ENCODE measurements at regions not wholly inside any gene's neighbourhood (a gene's known extent, or its start where the extent isn't known, plus 50 kb on each side); places are given as distances from the start of the nearest gene placed in this dataset.

GRCh38 chr10:71069909-71070666, 142.3 kb upstream of the UNC5B start (continued):
- TF ChIP-seq GABPA (IDR thresholded peaks at IDR 0.05; ENCODE audit: low read depth) (no peak), FOXM1 (IDR thresholded peaks at IDR 0.05; ENCODE audit: low read depth) (no peak)

GRCh38 chr10:71070741-71071140, 141.6 kb upstream of the UNC5B start:
- ChIA-PET POLR2A (no interaction called here), CTCF (interaction anchor here (0.8 to 7.8 kb wide), 5 partner anchors 30 to 168 kb away, joined by 3 to 42 read pairs (median 5); no protein-coding TSS in a partner anchor)
- Histone ChIP-seq H3K9me3 (no peaks in the 10 kb centered on the region), H3K36me3 (replicated peaks in 1 of 2; ENCODE audit: control insufficient read depth in 1 of 2, insufficient read depth in 2 of 2, low read length in 1 of 2) (no peaks in the 10 kb centered on the region), H3K4me1 (ENCODE audit: control insufficient read depth in 1 of 2, insufficient read depth in 2 of 2, low read depth in 1 of 2, low read length in 1 of 2) (peaks cover 0 to 61% of the 10 kb centered on the region in 2 experiments; a peak in 1 of 4 replicates), H3K79me2 (ENCODE audit: insufficient read depth) (no peaks in the 10 kb centered on the region), H3K4me3 (ENCODE audit: low read depth in 2 of 2, low read length in 1 of 2) (no peak overlapping the region), H2AFZ (ENCODE audit: low read depth) (no peak overlapping the region), H3K27me3 (ENCODE audit: insufficient read depth) (0 out of 2 replicates have a peak, but pooled peaks cover 5% of the 10 kb centered on the region), H3K4me2 (no peak overlapping the region), H3K27ac (ENCODE audit: low read depth in 2 of 2, low read length in 1 of 2) (no peak overlapping the region), H4K20me1 (ENCODE audit: insufficient read depth) (no peaks in the 10 kb centered on the region), H3K9ac (no peak overlapping the region), H3K9me2 (no peaks in the 10 kb centered on the region), H3F3A (replicated peaks; ENCODE audit: insufficient read depth) (no peaks in the 10 kb centered on the region)
- no peak for TF ChIP-seq TAF1 (IDR thresholded peaks at IDR 0.05; ENCODE audit: borderline replicate concordance, low read depth, low read length)
- no peak for TF ChIP-seq GABPA (IDR thresholded peaks at IDR 0.05; ENCODE audit: low read depth)
- no peak for TF ChIP-seq EP300 (IDR thresholded peaks at IDR 0.05; ENCODE audit: borderline replicate concordance in 1 of 2, low read depth in 1 of 2, low read length in 1 of 2)
- TF ChIP-seq MXI1 (IDR thresholded peaks at IDR 0.05; ENCODE audit: low read depth, low read length), result no peak
- no peak for TF ChIP-seq EZH2phosphoT487 (IDR thresholded peaks at IDR 0.05; ENCODE audit: borderline replicate concordance, low read depth)
- no peak for TF ChIP-seq TCF12 (IDR thresholded peaks at IDR 0.05)
- no peak for TF ChIP-seq IRF3 (IDR thresholded peaks at IDR 0.05; ENCODE audit: low read depth, low read length)
- no peak for TF ChIP-seq PBX3 (IDR thresholded peaks at IDR 0.05)
- TF ChIP-seq SMC3 (IDR thresholded peaks at IDR 0.05; ENCODE audit: low read depth, low read length), result no peak
- no peak for TF ChIP-seq CHD2 (IDR thresholded peaks at IDR 0.05; ENCODE audit: low read length, partially characterized antibody)
- no peak for TF ChIP-seq NRF1 (IDR thresholded peaks at IDR 0.05; ENCODE audit: low read depth, low read length)
- no peak for DNase-seq
- WGBS (ENCODE audit: low lambda C conversion rate), result 49% methylated on average over 2 of the region's 2 CpGs
